Coronary artery (tissue), 2 donors: ENCODE measurements at regions not wholly inside any gene's neighbourhood (a gene's known extent, or its start where the extent isn't known, plus 50 kb on each side); places are given as distances from the start of the nearest gene placed in this dataset.

Source experiments
- DNase-seq: peaks from one replicate; pipeline ENCODE4 v3.0.0-alpha.2; 2017; ENCODE audit warnings: low spot score
- H3K27ac ChIP-seq, 2 donors: fragments of 200-600 bp; sonication (generic); one replicate each; pipeline ENCODE4 v1.5.1; 2016 to 2019
- H3K4me3 ChIP-seq: fragments of 200-600 bp; sonication (generic); 2 replicates; pipeline ENCODE4 v1.5.1; 2016; ENCODE audit warnings: mild to moderate bottlenecking, moderate library complexity
- TF ChIP-seq, protein P1 (sequence below): fragments of 200-600 bp; sonication (generic); IDR thresholded peaks from one replicate; pipeline ENCODE4 v1.5.1; 2019; ENCODE audit warnings: antibody characterized with exemption

DNA sequence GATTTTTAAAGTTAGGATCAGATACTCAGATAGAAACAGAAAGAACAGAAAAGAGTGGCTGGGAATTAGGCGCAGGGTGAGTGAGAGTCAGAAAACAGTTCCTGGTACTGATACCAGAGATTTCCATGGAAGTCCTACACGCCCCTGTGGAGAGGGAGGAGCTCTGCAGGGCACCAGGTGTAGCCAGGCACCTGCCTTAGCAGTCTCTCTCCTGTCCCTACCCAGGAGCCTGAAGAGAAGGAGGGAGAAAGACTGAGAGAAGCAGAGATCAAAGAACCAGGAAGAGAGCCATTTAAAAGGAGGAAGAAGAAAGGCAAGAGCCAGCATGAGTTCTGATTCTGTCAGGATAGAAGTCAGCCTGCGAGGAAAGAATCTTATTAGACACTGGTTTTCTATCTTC, 65.0 kb downstream of the CBLN1 start:
- TF ChIP-seq, protein P1, sequence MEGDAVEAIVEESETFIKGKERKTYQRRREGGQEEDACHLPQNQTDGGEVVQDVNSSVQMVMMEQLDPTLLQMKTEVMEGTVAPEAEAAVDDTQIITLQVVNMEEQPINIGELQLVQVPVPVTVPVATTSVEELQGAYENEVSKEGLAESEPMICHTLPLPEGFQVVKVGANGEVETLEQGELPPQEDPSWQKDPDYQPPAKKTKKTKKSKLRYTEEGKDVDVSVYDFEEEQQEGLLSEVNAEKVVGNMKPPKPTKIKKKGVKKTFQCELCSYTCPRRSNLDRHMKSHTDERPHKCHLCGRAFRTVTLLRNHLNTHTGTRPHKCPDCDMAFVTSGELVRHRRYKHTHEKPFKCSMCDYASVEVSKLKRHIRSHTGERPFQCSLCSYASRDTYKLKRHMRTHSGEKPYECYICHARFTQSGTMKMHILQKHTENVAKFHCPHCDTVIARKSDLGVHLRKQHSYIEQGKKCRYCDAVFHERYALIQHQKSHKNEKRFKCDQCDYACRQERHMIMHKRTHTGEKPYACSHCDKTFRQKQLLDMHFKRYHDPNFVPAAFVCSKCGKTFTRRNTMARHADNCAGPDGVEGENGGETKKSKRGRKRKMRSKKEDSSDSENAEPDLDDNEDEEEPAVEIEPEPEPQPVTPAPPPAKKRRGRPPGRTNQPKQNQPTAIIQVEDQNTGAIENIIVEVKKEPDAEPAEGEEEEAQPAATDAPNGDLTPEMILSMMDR = no peak
- Histone ChIP-seq H3K4me3 (no peak overlapping the region), H3K27ac (no peak overlapping the region)
- no peak for DNase-seq

DNA sequence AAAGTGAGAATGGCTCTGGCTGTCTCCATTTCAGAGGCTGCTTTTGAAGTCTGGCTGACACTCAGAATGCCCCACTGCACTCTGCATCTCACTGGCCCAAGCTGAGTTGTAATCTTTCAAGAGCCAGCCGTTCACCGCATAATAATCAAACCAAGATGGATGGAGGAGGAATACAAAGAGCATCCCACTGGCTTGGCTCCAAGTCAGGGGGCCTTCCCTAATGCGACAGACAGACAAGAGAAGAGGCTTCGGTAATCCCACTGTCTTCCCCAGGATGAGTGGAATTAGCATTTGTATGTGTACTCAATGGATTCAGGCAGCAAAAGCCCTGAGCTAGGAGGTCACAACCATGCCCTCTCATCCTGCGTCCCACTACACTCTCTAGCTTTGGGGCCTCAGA, 68.0 kb downstream of the CBLN1 start:
- TF ChIP-seq, protein P1 = no peak
- no peak for DNase-seq
- no peak overlapping the region for H3K4me3 ChIP-seq
- no peak overlapping the region for H3K27ac ChIP-seq

DNA sequence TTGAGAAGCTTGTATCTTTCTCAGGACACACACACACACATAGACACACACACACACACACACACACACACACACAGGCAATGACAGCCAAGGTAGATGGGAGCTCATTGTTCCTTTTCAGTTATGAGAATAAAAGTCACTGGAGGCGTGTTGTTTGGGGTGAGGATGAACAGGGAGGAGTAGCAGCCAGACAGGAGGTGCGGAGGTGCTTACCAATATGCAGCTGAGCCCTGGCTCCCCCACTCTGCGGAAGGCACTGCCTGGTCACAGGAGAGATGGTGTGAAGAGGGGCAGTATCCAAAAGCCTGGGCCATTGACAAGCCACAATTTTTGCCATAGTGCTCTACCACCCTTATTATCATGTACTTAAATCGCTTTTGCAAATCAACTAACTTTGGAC, 77.4 kb downstream of the CBLN1 start:
- no peak overlapping the region for H3K27ac ChIP-seq
- no peak for DNase-seq
- no peak overlapping the region for H3K4me3 ChIP-seq
- TF ChIP-seq, protein P1 = no peak

DNA sequence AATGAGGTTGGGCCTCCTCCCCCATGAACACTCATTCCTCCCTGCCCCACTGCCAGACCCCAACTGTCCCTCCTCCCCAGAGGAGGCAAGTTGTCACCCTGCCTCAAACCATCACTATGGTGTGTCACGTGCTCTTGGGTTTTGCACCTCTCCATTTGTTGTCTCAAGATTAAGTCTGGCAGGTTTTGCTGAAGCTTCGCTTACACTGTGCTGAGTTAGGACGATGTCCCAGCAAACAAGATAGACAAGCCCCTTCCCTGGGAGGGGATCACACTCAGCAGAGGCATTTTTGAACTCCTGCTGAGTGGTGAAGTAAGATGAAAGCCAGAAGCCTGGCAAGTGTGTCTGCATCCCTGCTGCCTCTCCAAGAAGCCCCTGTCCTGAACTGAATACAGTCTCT, 78.3 kb downstream of the CBLN1 start:
- no peak overlapping the region for H3K4me3 ChIP-seq
- no peak overlapping the region for H3K27ac ChIP-seq
- TF ChIP-seq, protein P1 = no peak
- DNase-seq = no peak

DNA sequence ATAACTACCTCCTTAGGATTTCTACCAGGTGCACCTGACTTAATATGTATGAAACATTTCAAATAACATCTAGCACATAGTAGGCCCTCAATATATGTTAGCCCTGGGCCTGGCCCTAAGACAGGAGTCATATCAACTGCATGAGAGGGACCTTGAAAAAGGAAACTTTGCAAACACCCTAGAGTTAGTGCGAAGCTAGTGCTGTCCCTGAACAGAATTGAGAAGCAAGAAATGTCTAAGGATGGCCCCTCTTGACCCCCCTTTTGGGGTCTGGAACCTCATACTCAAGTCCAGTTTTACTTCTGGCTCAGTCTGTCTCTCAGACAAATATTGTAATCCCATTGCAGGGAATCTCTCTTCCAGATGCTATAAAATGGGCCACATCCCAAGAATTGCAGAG, 80.5 kb downstream of the CBLN1 start:
- no peak for DNase-seq
- TF ChIP-seq, protein P1 = no peak

DNA sequence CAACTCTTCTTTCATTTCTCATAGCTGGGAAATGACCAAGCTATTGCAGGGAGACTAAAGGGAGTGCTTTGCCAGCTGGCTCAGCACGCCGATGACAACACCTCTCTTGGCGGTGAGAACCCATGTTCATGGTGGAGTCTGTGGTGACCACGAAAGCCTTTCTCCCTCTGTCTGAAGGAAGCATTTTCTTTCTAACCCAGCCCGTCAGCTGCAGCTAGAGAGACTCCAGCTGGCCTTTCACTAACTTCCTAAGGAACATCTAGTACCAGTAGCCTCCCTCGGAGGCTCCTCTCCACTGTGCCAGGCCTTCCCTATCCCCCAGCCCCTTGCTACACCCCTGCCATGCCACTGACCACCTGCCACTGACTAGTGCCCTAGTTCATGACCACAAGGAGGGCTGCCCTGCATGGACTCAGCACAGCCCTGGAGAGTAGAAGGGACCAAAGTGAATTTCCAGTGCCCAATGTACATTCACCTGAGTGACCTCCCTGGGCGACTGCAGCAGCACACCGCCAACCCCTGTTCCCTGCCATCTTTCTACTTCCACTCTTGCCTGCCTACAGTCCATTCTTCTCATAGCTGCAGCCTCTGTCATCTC, 81.3 kb downstream of the CBLN1 start:
- no peak for DNase-seq
- TF ChIP-seq, protein P1 = no peak
- H3K4me3 ChIP-seq = no peak overlapping the region
- no peak overlapping the region for H3K27ac ChIP-seq

More for the DNA sequence above, 80.5 kb downstream of the CBLN1 start:
- Histone ChIP-seq H3K4me3 (no peak overlapping the region), H3K27ac (no peak overlapping the region)

DNA sequence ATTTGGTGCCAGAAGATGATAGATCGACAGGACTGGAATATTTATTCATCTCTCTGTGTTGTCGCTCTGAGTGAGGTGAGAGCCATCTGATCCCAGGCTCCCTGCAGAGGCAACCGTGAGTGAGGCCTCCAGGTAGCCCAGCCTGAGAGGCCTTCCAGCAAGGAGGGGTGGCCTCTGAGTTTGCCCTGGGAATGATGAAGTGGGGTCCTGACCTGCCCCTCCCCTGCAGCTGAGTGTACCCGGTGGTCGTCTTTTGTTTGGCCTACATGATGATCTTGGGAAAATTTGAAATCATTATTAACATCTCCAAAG, 86.4 kb downstream of the CBLN1 start:
- Histone ChIP-seq H3K4me3 (no peak overlapping the region), H3K27ac (peak overlapping the region in 1 of 2 donors; percentile 35)
- DNase-seq = no peak
- TF ChIP-seq, protein P1 = no peak
